Vagina (tissue), 2 donors: ENCODE measurements at regions not wholly inside any gene's neighbourhood (a gene's known extent, or its start where the extent isn't known, plus 50 kb on each side); places are given as distances from the start of the nearest gene placed in this dataset.

Source experiments
- CTCF ChIP-seq, 3 experiments: fragments of 450-650 bp in 2 of 3; fragments of 200-600 bp in 1 of 3; sonication (generic) in 1 of 3; IDR thresholded peaks; one replicate each; pipeline ENCODE4 v1.5.1; 2017 to 2019; ENCODE audit warnings: antibody characterized with exemption in 3 of 3, mild to moderate bottlenecking in 2 of 3, moderate library complexity in 2 of 3
- POLR2A ChIP-seq, 2 donors: fragments of 450-650 bp; IDR thresholded peaks; one replicate each; pipeline ENCODE4 v1.6.1; 2017; ENCODE audit warnings: antibody characterized with exemption in 2 of 2, mild to moderate bottlenecking in 2 of 2, moderate library complexity in 2 of 2
- POLR2AphosphoS5 ChIP-seq, 2 donors: sonication (generic); formaldehyde crosslinking; IDR thresholded peaks; one replicate each; pipeline ENCODE4 v1.9.0; 2017; ENCODE audit warnings: antibody characterized with exemption in 2 of 2, mild to moderate bottlenecking in 2 of 2, low read depth in 1 of 2; ENCODE audit not compliant: insufficient read depth in 1 of 2

- TF ChIP-seq POLR2A (IDR thresholded peaks at IDR 0.05): no peak
- no peak for TF ChIP-seq CTCF (IDR thresholded peaks at IDR 0.05)
- TF ChIP-seq POLR2AphosphoS5 (IDR thresholded peaks at IDR 0.05; ENCODE audit: insufficient read depth in 1 of 2, low read depth in 1 of 2): no peak
These were observed 104.8 kb upstream of the KCNG1 start for GRCh38 chr20:51127713-51128112.
